HG02840 (cell line): ENCODE measurements at regions not wholly inside any gene's neighbourhood (a gene's known extent, or its start where the extent isn't known, plus 50 kb on each side); places are given as distances from the start of the nearest gene placed in this dataset.
"Not testable (repeated sequence)": the region's sequence is repeated elsewhere in the genome, so short reads cannot be mapped to it uniquely, and the experiment has no call there.

Experiments
- ATAC-seq: cut with Tn5 transposase; IDR thresholded peaks from one replicate; pipeline ENCODE4 v1.9.1; 2021; ENCODE audit warnings: mild to moderate bottlenecking, moderate library complexity, moderate number of reproducible peaks; ENCODE audit not compliant: unreplicated experiment, low FRiP score

DNA sequence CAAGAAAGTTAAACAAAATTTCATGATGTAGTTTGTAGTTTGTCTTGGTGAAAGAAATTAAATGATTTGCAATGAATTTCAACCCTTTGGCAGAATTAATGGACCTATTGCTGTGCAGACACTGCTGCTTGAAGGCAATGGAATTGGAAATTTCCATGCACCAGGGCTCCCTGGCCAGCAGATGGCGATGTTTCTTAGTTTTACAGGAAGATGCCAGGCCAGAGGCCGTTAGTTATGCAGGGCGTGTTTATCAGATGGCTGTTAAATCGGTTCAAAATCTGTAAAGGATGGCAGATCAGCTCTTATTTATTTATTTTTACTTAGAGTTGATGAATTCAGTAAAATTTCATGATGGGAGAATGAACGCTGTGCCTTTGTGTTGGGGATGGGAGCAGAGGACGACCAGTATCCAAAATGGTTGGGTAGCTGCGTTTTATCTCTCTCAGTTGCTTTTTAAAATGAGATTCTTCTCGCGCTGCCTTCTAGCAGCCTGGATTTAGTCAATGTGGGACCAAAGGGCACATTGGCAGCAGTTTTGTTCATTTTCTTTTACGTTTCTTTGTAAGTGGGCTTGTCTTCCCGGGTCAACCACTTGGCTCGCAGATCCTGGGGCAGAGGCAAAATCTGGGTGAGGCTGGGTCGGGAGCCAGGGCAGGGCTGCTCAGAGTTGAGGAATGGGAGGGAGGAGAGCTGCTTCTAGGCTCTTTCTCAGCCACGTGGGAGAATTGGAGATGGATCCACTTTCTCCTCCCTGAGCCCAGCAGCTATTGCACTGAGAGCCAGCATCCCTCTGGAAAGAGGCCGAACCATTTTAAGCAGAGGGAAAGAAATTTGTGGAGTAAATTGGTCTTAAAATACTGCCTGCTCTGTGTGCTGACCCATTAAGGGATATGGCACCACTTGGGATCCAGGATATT, 344.0 kb downstream of the PIK3C3 start:
- no peak for ATAC-seq

DNA sequence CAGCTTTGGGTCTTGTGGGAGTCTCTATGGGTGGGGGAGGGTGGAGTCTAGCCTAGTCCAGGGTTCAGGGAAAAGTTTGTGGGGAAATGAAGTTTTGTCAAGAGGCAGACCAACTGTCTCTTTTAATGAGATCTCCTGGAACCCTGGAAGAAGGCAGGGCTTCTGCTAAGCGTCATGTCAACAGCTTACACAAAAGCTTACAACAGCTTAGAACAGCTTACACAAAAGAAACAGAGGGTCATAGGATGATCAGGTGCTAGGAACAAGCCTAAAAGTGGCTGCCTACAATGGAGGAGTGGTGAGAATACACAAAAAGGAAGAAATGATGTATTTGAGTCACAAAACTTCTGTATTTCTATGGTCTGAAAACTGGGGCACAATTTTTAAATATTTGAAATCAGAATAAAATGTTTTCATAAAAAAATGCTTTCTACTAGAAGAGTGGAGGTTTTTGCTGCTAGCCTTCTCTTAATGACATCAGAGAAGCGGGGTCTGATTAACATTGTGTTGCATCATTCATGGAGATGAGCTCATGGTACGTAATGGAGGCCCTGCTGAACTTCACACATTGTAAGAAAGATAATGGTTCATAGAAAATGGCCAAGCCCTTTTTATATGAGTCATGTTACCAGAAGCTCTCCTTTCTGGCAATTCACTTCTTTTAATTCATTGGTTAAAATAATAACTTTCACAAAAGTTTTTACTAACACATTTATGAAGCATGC, 351.0 kb downstream of the PIK3C3 start:
- no peak for ATAC-seq

DNA sequence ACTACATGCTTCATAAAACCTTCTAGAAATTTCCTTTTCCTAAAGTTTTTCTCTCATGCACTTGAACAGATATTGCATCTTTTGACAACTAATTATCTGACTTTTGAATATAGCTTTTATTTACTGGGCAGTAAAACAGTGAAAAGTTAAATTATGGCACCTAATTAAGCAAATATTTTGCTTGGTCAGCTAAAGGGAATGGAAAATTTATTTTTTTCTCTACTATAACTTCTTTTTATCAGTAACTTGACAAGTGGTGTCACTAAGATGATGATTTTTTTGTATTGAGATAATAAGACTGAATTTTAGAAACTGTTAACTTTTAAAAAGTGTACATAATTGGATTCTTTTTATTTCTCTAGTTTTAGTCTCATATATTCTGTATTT, 351.6 kb downstream of the PIK3C3 start:
- ATAC-seq, result no peak

- no peak for ATAC-seq
Measured at GRCh38 chr18:42310956-42311355, 355.9 kb downstream of the PIK3C3 start.

GRCh38 chr18:42326752-42327151, 371.7 kb downstream of the PIK3C3 start:
- no peak for ATAC-seq

DNA sequence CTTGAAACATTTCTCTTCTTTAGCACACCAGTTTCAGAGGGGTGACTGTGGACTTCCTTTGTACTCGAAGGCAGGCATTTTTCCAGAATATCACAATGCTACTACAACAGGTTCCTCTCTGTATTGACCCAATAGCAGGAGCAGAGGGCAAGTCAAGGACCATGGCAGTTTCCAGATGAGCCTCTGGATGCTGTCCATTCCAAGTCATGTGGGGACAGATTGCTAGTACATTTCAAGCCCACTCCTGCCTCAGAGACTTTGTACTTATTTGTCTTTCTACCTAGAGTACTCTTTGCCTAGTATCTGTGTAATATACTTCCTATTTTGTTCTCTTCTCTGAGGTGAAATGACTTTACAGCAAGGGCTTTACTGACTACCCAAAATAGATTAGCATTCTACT, 373.9 kb downstream of the PIK3C3 start:
- no peak for ATAC-seq

DNA sequence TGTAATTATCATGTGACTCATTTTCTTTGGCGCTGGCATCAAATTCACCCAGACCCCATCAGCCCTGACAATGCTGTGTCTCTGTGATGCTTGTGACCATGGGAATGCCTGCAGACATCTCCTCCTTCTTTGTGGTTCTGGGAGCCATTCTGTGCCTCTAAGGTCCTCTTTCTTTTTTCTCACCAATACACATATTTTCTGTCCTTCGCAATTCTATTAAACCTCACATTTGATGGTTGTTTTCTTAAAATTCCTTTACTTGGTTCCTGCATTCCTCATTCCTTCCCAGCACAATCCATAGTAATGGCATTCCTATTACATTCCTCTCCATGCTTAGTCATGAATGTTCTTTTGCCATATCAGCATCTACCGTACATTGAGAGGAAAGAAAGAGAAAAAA, 375.3 kb downstream of the PIK3C3 start:
- ATAC-seq, result no peak

GRCh38 chr18:42333558-42333957, 378.5 kb downstream of the PIK3C3 start:
- no peak for ATAC-seq

DNA sequence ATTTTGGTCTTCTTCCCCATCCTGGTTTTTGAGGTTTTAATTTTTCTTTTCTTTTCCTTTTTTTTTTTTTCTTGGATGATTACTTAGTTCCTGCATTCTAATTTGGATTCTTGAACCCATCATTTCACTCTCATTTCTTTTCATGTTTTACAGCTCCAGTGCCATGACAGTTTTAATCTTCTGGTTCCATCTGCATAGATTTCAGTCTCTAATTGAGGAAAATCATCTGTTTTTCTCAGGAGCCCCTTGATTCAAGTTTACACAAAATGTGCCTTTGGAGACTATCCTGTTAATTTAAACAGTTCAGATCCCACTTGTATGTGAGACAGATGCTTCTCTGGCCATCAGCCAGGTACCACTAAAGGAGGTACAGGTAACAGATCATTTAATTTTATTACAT, 379.9 kb downstream of the PIK3C3 start:
- no peak for ATAC-seq

GRCh38 chr18:42336139-42336538, 381.1 kb downstream of the PIK3C3 start:
- no peak for ATAC-seq

DNA sequence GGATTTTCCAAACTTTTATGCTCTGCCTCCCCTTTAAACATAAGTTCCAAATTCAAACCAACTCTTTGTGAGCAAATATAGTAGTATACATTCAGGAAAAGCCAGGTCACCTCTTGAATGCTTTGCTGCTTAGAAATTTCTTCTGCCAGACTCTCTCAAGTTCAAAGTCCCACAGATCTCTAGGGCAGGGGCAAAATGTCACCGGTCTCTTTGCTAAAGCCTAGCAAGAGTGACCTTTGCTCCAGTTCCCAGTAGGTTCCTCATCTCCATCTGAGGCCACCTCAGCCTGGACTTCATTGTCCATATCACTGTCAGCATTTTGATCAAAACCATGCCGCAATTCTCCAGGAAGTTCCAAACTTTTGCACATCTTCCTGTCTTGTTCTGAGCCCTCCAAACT, 382.3 kb downstream of the PIK3C3 start:
- ATAC-seq, result not testable (repeated sequence)

DNA sequence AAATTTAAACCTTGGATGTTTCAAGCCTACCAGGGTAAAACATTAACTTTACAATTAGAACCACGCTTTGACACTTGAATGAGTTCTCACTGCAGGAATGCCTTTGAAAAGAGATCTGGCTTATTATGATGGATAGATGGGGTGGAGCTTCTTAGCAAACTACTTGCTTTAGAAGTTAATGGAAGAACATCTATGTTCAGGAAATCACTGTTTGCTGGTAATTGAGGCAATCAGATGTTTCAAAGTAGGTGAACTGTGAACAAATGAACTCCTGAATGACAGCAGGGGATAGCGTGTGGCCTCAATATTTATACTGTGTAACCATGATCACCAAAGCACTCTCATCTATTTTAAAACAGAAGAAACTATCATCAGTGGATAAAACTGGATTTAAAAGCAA, 383.6 kb downstream of the PIK3C3 start:
- ATAC-seq, result no peak

GRCh38 chr18:42339372-42339771, 384.3 kb downstream of the PIK3C3 start:
- no peak for ATAC-seq

DNA sequence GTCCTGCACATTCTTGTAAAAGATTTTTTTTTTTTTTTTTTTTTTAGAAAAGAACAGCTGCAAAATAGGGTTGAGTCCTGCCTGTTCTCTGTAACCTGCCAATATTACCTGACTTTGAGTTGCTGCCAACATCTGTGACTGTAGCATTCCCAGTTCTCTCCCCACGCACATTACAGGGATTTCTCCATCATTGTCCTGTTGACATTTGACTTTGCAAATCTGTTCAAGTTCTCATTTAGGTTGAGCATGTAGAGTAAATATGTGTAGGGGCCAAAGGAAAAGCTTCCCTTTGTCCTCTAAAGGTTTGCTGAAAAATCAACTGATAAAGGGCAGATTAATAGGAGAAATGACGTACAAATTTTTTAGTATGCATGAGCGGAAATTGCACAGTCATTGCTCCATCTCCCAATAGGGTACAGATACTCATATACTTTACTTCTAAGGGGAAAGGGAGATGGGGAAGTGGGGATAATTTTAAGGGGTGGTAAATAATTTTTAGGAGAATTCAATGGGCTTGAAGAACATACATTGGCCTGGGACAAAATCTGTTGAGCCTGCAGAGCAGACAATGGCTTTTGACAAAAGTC, 385.5 kb downstream of the PIK3C3 start:
- ATAC-seq, result no peak

- ATAC-seq, result no peak
Measured at GRCh38 chr18:42341423-42341822, 386.4 kb downstream of the PIK3C3 start.

DNA sequence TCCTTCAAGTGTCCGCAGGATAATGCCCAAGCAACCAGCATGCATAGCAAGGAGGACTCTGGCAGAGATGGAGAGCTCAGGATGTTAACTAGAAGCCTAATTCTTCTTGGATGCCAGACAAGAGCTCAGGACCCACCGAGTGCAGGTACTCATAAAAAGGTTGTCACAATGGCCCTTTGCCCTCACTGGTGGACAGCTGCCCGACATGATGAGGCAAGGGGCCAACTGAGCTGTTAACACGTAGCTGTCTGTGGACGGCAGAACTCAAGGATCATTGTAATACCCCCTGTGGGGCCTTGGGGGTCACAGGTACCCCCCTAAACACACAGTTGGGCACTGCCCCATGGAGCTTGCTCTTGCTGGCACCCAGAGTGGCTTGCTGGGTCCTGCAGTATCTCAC, 393.7 kb downstream of the PIK3C3 start:
- ATAC-seq, result no peak

DNA sequence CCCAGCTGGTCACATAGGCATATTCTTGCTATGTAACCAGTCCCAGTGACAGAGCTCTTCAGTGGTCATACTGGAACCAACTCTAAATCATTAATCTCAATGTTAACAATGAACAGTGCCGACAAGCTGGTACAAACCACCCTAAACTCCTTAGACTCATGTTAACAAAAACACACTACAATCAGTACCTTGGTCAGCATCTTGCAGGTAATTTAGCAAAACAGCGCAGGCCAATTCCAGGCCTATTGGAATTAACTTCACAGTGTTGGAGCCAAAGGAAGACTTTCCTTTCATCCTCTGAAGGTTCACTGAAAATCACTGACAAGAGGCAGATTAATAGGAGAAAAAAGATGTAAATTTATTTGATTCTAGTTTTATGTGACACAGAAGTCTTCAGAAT, 396.4 kb downstream of the PIK3C3 start:
- ATAC-seq, result no peak

GRCh38 chr18:42360716-42361115, 405.7 kb downstream of the PIK3C3 start:
- ATAC-seq, result no peak

GRCh38 chr18:42363446-42364441, 408.7 kb downstream of the PIK3C3 start:
- no peak for ATAC-seq

DNA sequence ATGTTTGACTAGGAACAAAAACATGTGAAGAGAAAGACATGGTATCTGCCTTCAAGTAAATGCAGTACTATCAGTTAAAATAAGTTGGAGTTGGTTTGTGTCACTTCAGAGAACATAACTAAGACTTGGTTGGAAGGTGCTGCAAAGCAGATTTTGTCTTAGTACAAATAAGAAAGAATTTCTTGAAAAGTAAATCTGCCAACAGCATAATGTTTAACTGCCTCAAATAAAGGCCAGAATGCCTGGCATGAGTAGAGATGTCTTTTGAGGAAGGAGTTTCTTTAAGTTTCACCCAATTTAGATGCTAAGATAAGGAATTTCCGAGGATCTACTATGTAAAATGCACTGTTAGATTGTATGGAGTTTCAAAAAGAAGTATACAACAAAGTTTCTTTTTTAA, 409.7 kb downstream of the PIK3C3 start:
- ATAC-seq, result no peak
